Bone marrow (tissue), 2 donors: ENCODE measurements at regions not wholly inside any gene's neighbourhood (a gene's known extent, or its start where the extent isn't known, plus 50 kb on each side); places are given as distances from the start of the nearest gene placed in this dataset.
A peak's percentile ranks its signal among the peaks of the same experiment; 100 is the strongest.

Source experiments
- DNase-seq, 2 donors: peaks; one replicate each; lab custom pipeline; 2025; lab: John Stamatoyannopoulos, UW

- no peak for DNase-seq
Measured at GRCh38 chr4:32423267-32423666, 1703.1 kb downstream of the PCDH7 start.

- no peak for DNase-seq
Measured at GRCh38 chr4:32425243-32425642, 1705.1 kb downstream of the PCDH7 start.

- DNase-seq = no peak
Measured at GRCh38 chr4:32427566-32427965, 1707.4 kb downstream of the PCDH7 start.

- no peak for DNase-seq
Measured at GRCh38 chr4:32429151-32429550, 1709.0 kb downstream of the PCDH7 start.

- DNase-seq = no peak
Measured at GRCh38 chr4:32435308-32435707, 1715.1 kb downstream of the PCDH7 start.

- no peak for DNase-seq
Measured at GRCh38 chr4:32436816-32437215, 1716.6 kb downstream of the PCDH7 start.

GRCh38 chr4:32440391-32440790 lies 1720.2 kb downstream of the PCDH7 start:
- no peak for DNase-seq

- no peak for DNase-seq
Measured at GRCh38 chr4:32454482-32454881, 1734.3 kb downstream of the PCDH7 start.

GRCh38 chr4:32455231-32455630 lies 1735.1 kb downstream of the PCDH7 start:
- DNase-seq = no peak

GRCh38 chr4:32460972-32461371 lies 1740.8 kb downstream of the PCDH7 start:
- no peak for DNase-seq

GRCh38 chr4:32462944-32463343 lies 1742.8 kb downstream of the PCDH7 start:
- peak in 1 of 2 donors; percentile 5 for DNase-seq

- DNase-seq = no peak
Measured at GRCh38 chr4:32470087-32470585, 1750.0 kb downstream of the PCDH7 start.

GRCh38 chr4:32472918-32473317 lies 1752.7 kb downstream of the PCDH7 start:
- no peak for DNase-seq

GRCh38 chr4:32475710-32476109 lies 1755.5 kb downstream of the PCDH7 start:
- DNase-seq = no peak

GRCh38 chr4:32477518-32477917 lies 1757.3 kb downstream of the PCDH7 start:
- no peak for DNase-seq

GRCh38 chr4:32485956-32486355 lies 1765.8 kb downstream of the PCDH7 start:
- no peak for DNase-seq

GRCh38 chr4:32488690-32489089 lies 1768.5 kb downstream of the PCDH7 start:
- no peak for DNase-seq

GRCh38 chr4:32499171-32499570 lies 1779.0 kb downstream of the PCDH7 start:
- DNase-seq = no peak

GRCh38 chr4:32503241-32503640 lies 1783.1 kb downstream of the PCDH7 start:
- DNase-seq = no peak

GRCh38 chr4:32506067-32506466 lies 1785.9 kb downstream of the PCDH7 start:
- DNase-seq = no peak

GRCh38 chr4:32519060-32519459 lies 1798.9 kb downstream of the PCDH7 start:
- no peak for DNase-seq

GRCh38 chr4:32525420-32525819 lies 1805.3 kb downstream of the PCDH7 start:
- no peak for DNase-seq

- DNase-seq = no peak
Measured at GRCh38 chr4:32544846-32545245, 1824.7 kb downstream of the PCDH7 start.

GRCh38 chr4:32551943-32552342 lies 1831.8 kb downstream of the PCDH7 start:
- DNase-seq = no peak

GRCh38 chr4:32560306-32560705 lies 1840.1 kb downstream of the PCDH7 start:
- no peak for DNase-seq
